ENCODE measurements at regions not wholly inside any gene's neighbourhood (a gene's known extent, or its start where the extent isn't known, plus 50 kb on each side); places are given as distances from the start of the nearest gene placed in this dataset.

GRCh38 chr1:232386294-232386693 is 243.6 kb downstream of the SIPA1L2 start:
- Histone ChIP-seq H3K4me1 (peaks cover 0 to 65% (median 8%) of the 10 kb centered on the region in 3 donors), H3K36me3 (no peaks in the 10 kb centered on the region), H3K27me3 (no peaks in the 10 kb centered on the region), H3K9me3 (no peaks in the 10 kb centered on the region), H3K4me3 (no peak overlapping the region), H3K27ac (no peak overlapping the region)
- intact Hi-C loops (cut with DNase I), result no loop called here
- no peak for TF ChIP-seq CTCF (IDR thresholded peaks at IDR 0.05)
- no peak for TF ChIP-seq POLR2A (IDR thresholded peaks at IDR 0.05)
- WGBS, 2 donors, result 0 to 80% methylated on average over 1 of the region's 9 CpGs
- DNase-seq, result no peak

DNA sequence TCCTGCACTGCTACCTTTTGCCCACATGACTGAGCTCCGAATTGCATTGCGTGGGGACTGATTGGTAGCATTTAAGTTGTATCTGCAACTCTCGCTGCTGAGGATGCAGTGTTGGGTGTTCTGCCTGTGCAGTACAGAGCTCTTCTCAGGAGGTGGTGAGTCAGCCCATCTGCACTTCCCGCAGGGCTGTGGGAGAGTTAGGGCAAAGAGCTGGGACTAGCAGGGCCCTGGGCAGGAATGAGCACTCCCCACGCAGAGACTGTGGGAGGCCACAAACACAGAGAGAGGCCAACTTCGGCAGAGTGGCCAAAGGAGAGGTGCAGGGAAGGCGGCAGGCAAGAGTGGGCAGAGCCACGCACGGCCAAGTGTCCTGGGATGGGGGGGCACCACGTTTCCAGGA is 244.7 kb downstream of the SIPA1L2 start:
- Histone ChIP-seq H3K27ac (peak overlapping the region in 3 of 4 donors; percentile 63 to 78 (median 77)), H3K4me1 (peaks cover 0 to 55% (median 8%) of the 10 kb centered on the region in 3 donors), H3K9me3 (no peaks in the 10 kb centered on the region), H3K27me3 (no peaks in the 10 kb centered on the region), H3K36me3 (no peaks in the 10 kb centered on the region), H3K4me3 (no peak overlapping the region)
- WGBS, 2 donors, result 45 to 63% methylated on average over 6 of the region's 10 CpGs
- intact Hi-C loops (cut with DNase I), result no loop called here
- DNase-seq, result no peak
- TF ChIP-seq CTCF (IDR thresholded peaks at IDR 0.05) (no peak), POLR2A (IDR thresholded peaks at IDR 0.05) (no peak)

DNA sequence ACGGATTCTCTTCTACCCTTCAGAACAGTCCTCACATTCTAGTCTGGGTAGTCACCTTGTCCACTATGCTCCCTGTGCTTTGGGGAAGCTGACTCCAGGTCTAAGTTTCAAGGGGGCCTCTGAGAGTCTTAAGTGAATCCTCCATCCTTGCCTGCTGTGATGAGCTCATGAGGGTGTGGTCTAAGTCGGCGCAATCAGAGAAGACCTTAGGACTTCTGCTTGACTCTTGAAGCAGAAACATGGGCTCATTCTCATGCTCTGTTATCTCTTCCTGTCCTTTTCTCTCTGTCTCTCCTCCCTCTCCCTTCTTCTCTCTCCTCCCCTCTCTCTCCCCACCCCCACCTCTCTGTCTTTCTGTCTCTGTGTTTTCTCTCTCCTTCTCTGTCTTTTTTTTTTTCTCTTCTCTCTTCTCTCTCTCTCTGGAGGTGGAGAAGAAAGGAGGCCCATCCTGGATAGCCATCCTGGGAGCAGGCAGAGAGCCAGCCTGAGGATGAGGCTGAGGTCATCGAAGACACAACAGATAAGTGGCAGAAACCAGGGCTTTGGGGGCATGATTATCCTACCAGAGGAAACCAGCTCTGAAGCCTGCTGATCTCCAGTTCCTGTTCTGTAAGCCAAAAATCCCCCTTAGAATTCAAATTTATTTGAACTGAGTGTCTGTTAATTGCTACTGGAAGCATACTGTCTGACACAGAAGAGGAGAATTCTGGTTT is 245.6 kb downstream of the SIPA1L2 start:
- TF ChIP-seq POLR2A (IDR thresholded peaks at IDR 0.05), result no peak
- no peak for TF ChIP-seq CTCF (IDR thresholded peaks at IDR 0.05)
- Histone ChIP-seq H3K27me3 (no peaks in the 10 kb centered on the region), H3K4me1 (peaks cover 2 to 52% (median 9%) of the 10 kb centered on the region in 3 donors), H3K4me3 (no peak overlapping the region), H3K27ac (peak overlapping the region; percentile 40 to 78 (median 70)), H3K9me3 (no peaks in the 10 kb centered on the region), H3K36me3 (no peaks in the 10 kb centered on the region)
- 72 to 87% methylated on average over 3 of the region's 4 CpGs for WGBS, 2 donors
- intact Hi-C loops (cut with DNase I), result no loop called here
- DNase-seq, result no peak

DNA sequence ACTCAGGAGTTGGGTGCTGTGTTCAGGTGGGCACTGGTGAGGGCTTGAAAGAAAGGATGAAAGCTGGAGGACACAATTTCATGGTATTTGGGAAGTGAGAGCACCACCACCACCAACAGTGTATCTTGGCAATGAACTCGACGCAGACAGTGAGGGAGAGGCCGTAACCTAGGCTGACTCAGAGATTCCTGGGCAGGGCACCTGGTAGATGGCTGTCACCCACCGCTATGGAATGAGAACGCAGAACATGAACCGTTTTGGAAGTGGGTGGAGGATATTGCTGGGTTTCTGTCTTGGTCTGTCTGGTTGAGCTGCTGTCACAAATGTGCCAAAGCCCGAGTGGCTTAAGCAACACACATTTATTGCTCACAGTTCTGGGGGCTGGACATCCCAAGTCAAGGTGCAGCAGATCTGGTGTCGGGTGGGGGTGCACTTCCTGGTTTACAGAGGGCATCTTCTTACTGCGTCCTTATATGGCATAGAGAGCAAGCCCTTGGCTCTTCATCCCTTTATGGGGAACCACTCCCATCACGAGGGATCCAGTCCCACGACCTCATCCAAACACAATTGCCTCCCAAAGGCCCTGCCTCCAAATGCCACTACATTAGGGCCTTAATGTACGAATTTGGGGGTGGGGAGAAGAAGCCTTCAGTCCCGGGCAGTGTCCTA is 246.3 kb downstream of the SIPA1L2 start:
- 59 to 64% methylated on average over 12 to 13 of the region's 13 CpGs for WGBS, 2 donors
- Histone ChIP-seq H3K27ac (peak overlapping the region; percentile 40 to 78 (median 70)), H3K36me3 (no peaks in the 10 kb centered on the region), H3K9me3 (no peaks in the 10 kb centered on the region), H3K4me3 (no peak overlapping the region), H3K4me1 (peaks cover 8 to 58% (median 17%) of the 10 kb centered on the region in 3 donors), H3K27me3 (no peaks in the 10 kb centered on the region)
- intact Hi-C loops (cut with DNase I), result no loop called here
- DNase-seq, result no peak
- TF ChIP-seq POLR2A (IDR thresholded peaks at IDR 0.05) (no peak), CTCF (IDR thresholded peaks at IDR 0.05) (no peak)

- Histone ChIP-seq H3K27ac (peak overlapping the region; percentile 25 to 78 (median 70)), H3K4me1 (peaks cover 16 to 67% (median 26%) of the 10 kb centered on the region in 3 donors), H3K27me3 (no peaks in the 10 kb centered on the region), H3K9me3 (no peaks in the 10 kb centered on the region), H3K4me3 (no peak overlapping the region), H3K36me3 (no peaks in the 10 kb centered on the region)
- 76 to 87% methylated on average over 4 of the region's 4 CpGs for WGBS, 2 donors
- DNase-seq, result no peak
- intact Hi-C loops (cut with DNase I), result no loop called here
- no peak for TF ChIP-seq POLR2A (IDR thresholded peaks at IDR 0.05)
- no peak for TF ChIP-seq CTCF (IDR thresholded peaks at IDR 0.05)
Measured at GRCh38 chr1:232382671-232383070, 247.3 kb downstream of the SIPA1L2 start.
